ENCODE measurements at regions not wholly inside any gene's neighbourhood (a gene's known extent, or its start where the extent isn't known, plus 50 kb on each side); places are given as distances from the start of the nearest gene placed in this dataset.

- H3K27me3 Mint-ChIP-seq = no peaks in the 10 kb centered on the region
- H3K4me2 ChIP-seq (replicated peaks; ENCODE audit: low read depth, low read length, poor library complexity, severe bottlenecking) = no peak overlapping the region
- no peak overlapping the region for H3K9ac ChIP-seq (ENCODE audit: low read length)
- no peak overlapping the region for H3K4me3 Mint-ChIP-seq
- TF ChIP-seq EZH2 (IDR thresholded peaks at IDR 0.05; ENCODE audit: borderline replicate concordance, insufficient read depth, low read depth, low read length, poor library complexity, severe bottlenecking) = no peak
- TF ChIP-seq, protein P1, sequence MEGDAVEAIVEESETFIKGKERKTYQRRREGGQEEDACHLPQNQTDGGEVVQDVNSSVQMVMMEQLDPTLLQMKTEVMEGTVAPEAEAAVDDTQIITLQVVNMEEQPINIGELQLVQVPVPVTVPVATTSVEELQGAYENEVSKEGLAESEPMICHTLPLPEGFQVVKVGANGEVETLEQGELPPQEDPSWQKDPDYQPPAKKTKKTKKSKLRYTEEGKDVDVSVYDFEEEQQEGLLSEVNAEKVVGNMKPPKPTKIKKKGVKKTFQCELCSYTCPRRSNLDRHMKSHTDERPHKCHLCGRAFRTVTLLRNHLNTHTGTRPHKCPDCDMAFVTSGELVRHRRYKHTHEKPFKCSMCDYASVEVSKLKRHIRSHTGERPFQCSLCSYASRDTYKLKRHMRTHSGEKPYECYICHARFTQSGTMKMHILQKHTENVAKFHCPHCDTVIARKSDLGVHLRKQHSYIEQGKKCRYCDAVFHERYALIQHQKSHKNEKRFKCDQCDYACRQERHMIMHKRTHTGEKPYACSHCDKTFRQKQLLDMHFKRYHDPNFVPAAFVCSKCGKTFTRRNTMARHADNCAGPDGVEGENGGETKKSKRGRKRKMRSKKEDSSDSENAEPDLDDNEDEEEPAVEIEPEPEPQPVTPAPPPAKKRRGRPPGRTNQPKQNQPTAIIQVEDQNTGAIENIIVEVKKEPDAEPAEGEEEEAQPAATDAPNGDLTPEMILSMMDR (IDR thresholded peaks at IDR 0.05) = no peak
- no peaks in the 10 kb centered on the region for H4K20me1 ChIP-seq (ENCODE audit: control insufficient read depth, insufficient read depth, low read length, poor library complexity, severe bottlenecking)
- peaks cover 0 to 8% (median 0%) of the 10 kb centered on the region in 3 donors for H3K9me3 ChIP-seq (ENCODE audit: control extremely low read depth in 1 of 3, control insufficient read depth in 2 of 3, insufficient read depth in 1 of 3, low read length in 2 of 3)
- H3K27me3 ChIP-seq (replicated peaks in 1 of 4; ENCODE audit: control extremely low read depth in 1 of 4, control insufficient read depth in 3 of 4, insufficient read depth in 4 of 4, low read length in 3 of 4) = no peaks in the 10 kb centered on the region
- H3K4me3 ChIP-seq (ENCODE audit: control extremely low read depth in 1 of 5, extremely low read depth in 1 of 5, insufficient read depth in 1 of 5, low read depth in 2 of 5, low read length in 4 of 5) = no peak overlapping the region
- no peak overlapping the region for H3K27ac ChIP-seq (ENCODE audit: low read length in 2 of 2)
- WGBS (ENCODE audit: insufficient coverage) = no CpG with 5 or more reads among the region's 3 CpGs
- no peaks in the 10 kb centered on the region for H3K36me3 ChIP-seq (replicated peaks in 1 of 2; ENCODE audit: control extremely low read depth in 1 of 2, control insufficient read depth in 1 of 2, extremely low read depth in 1 of 2, insufficient read depth in 2 of 2, low read length in 1 of 2)
- intact Hi-C loops (cut with micrococcal nuclease) = no loop called here
- DNase-seq (no peak), ATAC-seq (ENCODE audit: low read depth) (no peak)
- H2AFZ ChIP-seq (ENCODE audit: insufficient read depth, low read depth, low read length, poor library complexity, severe bottlenecking) = no peak overlapping the region
- H3K4me1 ChIP-seq (ENCODE audit: control insufficient read depth in 2 of 2, insufficient read depth in 2 of 2, low read length in 2 of 2) = no peaks in the 10 kb centered on the region
- H3K27ac Mint-ChIP-seq = no peak overlapping the region
- no peaks in the 10 kb centered on the region for H3K4me1 Mint-ChIP-seq
- no peaks in the 10 kb centered on the region for H3K79me2 ChIP-seq (ENCODE audit: control insufficient read depth, insufficient read depth, low read length)
- CTCF ChIA-PET = interaction anchor here (0.8 kb wide), 1 partner anchor 18 kb away, joined by 3 read pairs; no protein-coding TSS in a partner anchor
- POLR2A ChIA-PET = no interaction called here
- H3K9me3 Mint-ChIP-seq (ENCODE audit: insufficient read depth) = peaks cover 6% of the 10 kb centered on the region
These were observed 1373.6 kb upstream of the SPRY2 start for GRCh38 chr13:81714513-81714912.

DNA sequence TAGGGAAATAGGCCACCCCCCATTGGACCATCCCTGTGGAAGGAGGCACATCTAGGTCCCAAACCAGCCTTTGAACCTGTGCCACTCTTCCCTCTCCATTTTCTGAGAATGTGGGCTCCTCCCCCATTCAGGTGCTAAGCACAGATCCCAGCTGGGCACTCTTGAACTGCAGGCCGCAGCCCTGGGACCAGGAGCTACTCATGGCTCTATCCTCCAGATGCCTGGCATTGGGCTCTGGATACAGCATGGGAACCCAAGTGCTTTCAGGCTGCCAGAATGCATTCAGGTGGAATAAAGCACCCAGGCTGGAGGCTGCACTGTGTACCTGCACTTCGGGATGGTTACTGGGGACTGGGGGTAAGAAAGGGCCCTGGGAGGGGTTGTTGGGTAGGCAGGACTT is 1372.3 kb upstream of the SPRY2 start:
- Mint-ChIP-seq H3K27me3 (no peaks in the 10 kb centered on the region), H3K9me3 (ENCODE audit: insufficient read depth) (peaks cover 6% of the 10 kb centered on the region), H3K4me3 (no peak overlapping the region), H3K27ac (no peak overlapping the region), H3K4me1 (no peaks in the 10 kb centered on the region)
- Histone ChIP-seq H3K36me3 (replicated peaks in 1 of 2; ENCODE audit: control extremely low read depth in 1 of 2, control insufficient read depth in 1 of 2, extremely low read depth in 1 of 2, insufficient read depth in 2 of 2, low read length in 1 of 2) (no peaks in the 10 kb centered on the region), H3K4me2 (replicated peaks; ENCODE audit: low read depth, low read length, poor library complexity, severe bottlenecking) (no peak overlapping the region), H3K27me3 (replicated peaks in 1 of 4; ENCODE audit: control extremely low read depth in 1 of 4, control insufficient read depth in 3 of 4, insufficient read depth in 4 of 4, low read length in 3 of 4) (no peaks in the 10 kb centered on the region), H3K9me3 (ENCODE audit: control extremely low read depth in 1 of 3, control insufficient read depth in 2 of 3, insufficient read depth in 1 of 3, low read length in 2 of 3) (peaks cover 0 to 8% (median 0%) of the 10 kb centered on the region in 3 donors), H3K4me3 (ENCODE audit: control extremely low read depth in 1 of 5, extremely low read depth in 1 of 5, insufficient read depth in 1 of 5, low read depth in 2 of 5, low read length in 4 of 5) (no peak overlapping the region), H3K4me1 (ENCODE audit: control insufficient read depth in 2 of 2, insufficient read depth in 2 of 2, low read length in 2 of 2) (no peaks in the 10 kb centered on the region), H2AFZ (ENCODE audit: insufficient read depth, low read depth, low read length, poor library complexity, severe bottlenecking) (no peak overlapping the region), H4K20me1 (ENCODE audit: control insufficient read depth, insufficient read depth, low read length, poor library complexity, severe bottlenecking) (no peaks in the 10 kb centered on the region), H3K9ac (ENCODE audit: low read length) (no peak overlapping the region), H3K27ac (ENCODE audit: low read length in 2 of 2) (no peak overlapping the region), H3K79me2 (ENCODE audit: control insufficient read depth, insufficient read depth, low read length) (no peaks in the 10 kb centered on the region)
- ChIA-PET POLR2A (no interaction called here), CTCF (no interaction called here)
- no peak for ATAC-seq (ENCODE audit: low read depth)
- intact Hi-C loops (cut with micrococcal nuclease) = no loop called here
- WGBS (ENCODE audit: insufficient coverage) = 68% methylated on average over 2 of the region's 2 CpGs
- DNase-seq = no peak
- no peak for TF ChIP-seq EZH2 (IDR thresholded peaks at IDR 0.05; ENCODE audit: borderline replicate concordance, insufficient read depth, low read depth, low read length, poor library complexity, severe bottlenecking)
- TF ChIP-seq, protein P1 (IDR thresholded peaks at IDR 0.05) = no peak
